NCI-H524 (cell line): ENCODE measurements at regions not wholly inside any gene's neighbourhood (a gene's known extent, or its start where the extent isn't known, plus 50 kb on each side); places are given as distances from the start of the nearest gene placed in this dataset.

Experiments
- DNase-seq, 2 experiments: peaks; one replicate each; lab custom pipeline; 2025; lab: John Stamatoyannopoulos, UW

- DNase-seq = no peak
These were observed 618.9 kb downstream of the DHX35 start for GRCh38 chr20:39581034-39581433.

GRCh38 chr20:39576771-39577170 lies 614.6 kb downstream of the DHX35 start:
- DNase-seq = no peak

- DNase-seq = no peak
These were observed 611.9 kb downstream of the DHX35 start for GRCh38 chr20:39574061-39574460.

- DNase-seq = no peak
These were observed 609.0 kb downstream of the DHX35 start for GRCh38 chr20:39571171-39571570.

- peak; percentile 12 to 54 for DNase-seq
These were observed 606.0 kb downstream of the DHX35 start for GRCh38 chr20:39568109-39568508.

GRCh38 chr20:39563349-39563748 lies 601.2 kb downstream of the DHX35 start:
- no peak for DNase-seq

GRCh38 chr20:39554341-39554740 lies 592.2 kb downstream of the DHX35 start:
- DNase-seq = no peak

- no peak for DNase-seq
These were observed 591.0 kb downstream of the DHX35 start for GRCh38 chr20:39553120-39553519.

- peak in 1 of 2 experiments; percentile 57 for DNase-seq
These were observed 587.6 kb downstream of the DHX35 start for GRCh38 chr20:39549733-39550132.

- DNase-seq = no peak
These were observed 585.6 kb downstream of the DHX35 start for GRCh38 chr20:39547546-39548408.

GRCh38 chr20:39541136-39541803 lies 579.1 kb downstream of the DHX35 start:
- no peak for DNase-seq

GRCh38 chr20:39538317-39538716 lies 576.2 kb downstream of the DHX35 start:
- no peak for DNase-seq

GRCh38 chr20:39535301-39535700 lies 573.2 kb downstream of the DHX35 start:
- DNase-seq = no peak

- no peak for DNase-seq
These were observed 572.7 kb downstream of the DHX35 start for GRCh38 chr20:39534846-39535245.

- no peak for DNase-seq
These were observed 571.7 kb downstream of the DHX35 start for GRCh38 chr20:39533858-39534257.

GRCh38 chr20:39532205-39532604 lies 570.1 kb downstream of the DHX35 start:
- no peak for DNase-seq

- peak; percentile 64 to 80 for DNase-seq
These were observed 566.3 kb downstream of the DHX35 start for GRCh38 chr20:39528436-39528835.

GRCh38 chr20:39524371-39524911 lies 562.3 kb downstream of the DHX35 start:
- DNase-seq = no peak

- DNase-seq = no peak
These were observed 561.3 kb downstream of the DHX35 start for GRCh38 chr20:39523405-39523804.

- no peak for DNase-seq
These were observed 556.5 kb downstream of the DHX35 start for GRCh38 chr20:39518654-39519053.

GRCh38 chr20:39516964-39517363 lies 554.8 kb downstream of the DHX35 start:
- no peak for DNase-seq

- no peak for DNase-seq
These were observed 542.6 kb downstream of the DHX35 start for GRCh38 chr20:39504710-39505094.
